SU-DHL-6 (cell line): ENCODE measurements at regions not wholly inside any gene's neighbourhood (a gene's known extent, or its start where the extent isn't known, plus 50 kb on each side); places are given as distances from the start of the nearest gene placed in this dataset.

Source experiments
- EZH2phosphoT487 ChIP-seq: fragments of 200-600 bp; sonication (generic), shearing (Covaris generic); conservative IDR thresholded peaks from 2 replicates; pipeline ENCODE4 v1.6.1; 2018; ENCODE audit warnings: mild to moderate bottlenecking, antibody characterized with exemption, low read length, moderate library complexity, mixed read lengths
- TF ChIP-seq, protein P1 (sequence below): fragments of 200-600 bp; sonication (generic); IDR thresholded peaks from one replicate; pipeline ENCODE4 v1.5.1; 2017; ENCODE audit warnings: antibody characterized with exemption, mild to moderate bottlenecking, low read length, moderate library complexity; ENCODE audit not compliant: insufficient read depth, poor library complexity, severe bottlenecking

DNA sequence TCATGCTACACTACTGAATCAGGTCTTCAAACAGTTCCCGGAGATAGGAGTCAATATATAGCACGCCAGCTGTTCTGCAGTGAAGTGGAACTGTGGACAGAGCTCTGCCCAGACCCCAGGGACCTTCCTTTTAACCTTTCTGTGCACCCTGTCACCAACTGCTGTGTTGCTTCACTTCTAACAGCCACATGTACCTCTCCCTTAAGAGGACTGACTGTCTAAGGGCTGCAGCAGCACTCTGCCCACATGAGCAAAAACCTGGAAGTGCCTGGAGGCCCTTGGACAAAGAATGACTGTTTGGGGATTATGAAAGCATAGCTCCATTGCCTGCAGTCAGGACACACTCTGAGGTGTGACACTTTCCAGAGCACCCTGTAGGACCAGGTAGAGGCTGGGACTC lies 88.3 kb upstream of the CTNNB1 start:
- TF ChIP-seq, protein P1, sequence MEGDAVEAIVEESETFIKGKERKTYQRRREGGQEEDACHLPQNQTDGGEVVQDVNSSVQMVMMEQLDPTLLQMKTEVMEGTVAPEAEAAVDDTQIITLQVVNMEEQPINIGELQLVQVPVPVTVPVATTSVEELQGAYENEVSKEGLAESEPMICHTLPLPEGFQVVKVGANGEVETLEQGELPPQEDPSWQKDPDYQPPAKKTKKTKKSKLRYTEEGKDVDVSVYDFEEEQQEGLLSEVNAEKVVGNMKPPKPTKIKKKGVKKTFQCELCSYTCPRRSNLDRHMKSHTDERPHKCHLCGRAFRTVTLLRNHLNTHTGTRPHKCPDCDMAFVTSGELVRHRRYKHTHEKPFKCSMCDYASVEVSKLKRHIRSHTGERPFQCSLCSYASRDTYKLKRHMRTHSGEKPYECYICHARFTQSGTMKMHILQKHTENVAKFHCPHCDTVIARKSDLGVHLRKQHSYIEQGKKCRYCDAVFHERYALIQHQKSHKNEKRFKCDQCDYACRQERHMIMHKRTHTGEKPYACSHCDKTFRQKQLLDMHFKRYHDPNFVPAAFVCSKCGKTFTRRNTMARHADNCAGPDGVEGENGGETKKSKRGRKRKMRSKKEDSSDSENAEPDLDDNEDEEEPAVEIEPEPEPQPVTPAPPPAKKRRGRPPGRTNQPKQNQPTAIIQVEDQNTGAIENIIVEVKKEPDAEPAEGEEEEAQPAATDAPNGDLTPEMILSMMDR, result no peak
- TF ChIP-seq EZH2phosphoT487, result no peak
